ENCODE measurements at regions not wholly inside any gene's neighbourhood (a gene's known extent, or its start where the extent isn't known, plus 50 kb on each side); places are given as distances from the start of the nearest gene placed in this dataset.
"Not testable (repeated sequence)": the region's sequence is repeated elsewhere in the genome, so short reads cannot be mapped to it uniquely, and the experiment has no call there.

DNA sequence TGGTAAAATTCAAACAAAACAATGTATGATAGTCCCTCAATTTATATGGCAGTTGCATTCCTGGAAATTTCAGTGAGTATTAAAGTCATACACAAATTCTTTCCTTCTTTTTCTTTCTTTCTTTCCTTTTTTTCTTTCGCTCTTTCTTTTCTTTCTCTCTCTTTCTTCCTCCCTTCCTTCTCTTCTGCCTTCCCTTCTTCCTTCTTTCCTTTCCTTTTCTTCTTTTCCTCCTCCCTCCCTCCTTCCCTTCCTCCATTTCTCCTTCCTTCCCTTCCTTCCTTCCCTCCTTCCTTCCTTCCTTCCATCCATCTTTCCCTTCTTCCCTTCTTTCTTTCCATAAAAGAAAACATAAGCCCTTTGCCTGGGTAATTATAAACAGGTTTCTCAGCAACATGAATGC lies 58.1 kb upstream of the HSPB3 start:
- DNase-seq = no peak
- Histone ChIP-seq H3K9me3 (no peaks in the 10 kb centered on the region), H3K4me3 (no peak overlapping the region), H3K27me3 (no peaks in the 10 kb centered on the region), H3K4me1 (no peaks in the 10 kb centered on the region), H3K36me3 (no peaks in the 10 kb centered on the region), H3K27ac (no peak overlapping the region)
- TF ChIP-seq, protein P1, sequence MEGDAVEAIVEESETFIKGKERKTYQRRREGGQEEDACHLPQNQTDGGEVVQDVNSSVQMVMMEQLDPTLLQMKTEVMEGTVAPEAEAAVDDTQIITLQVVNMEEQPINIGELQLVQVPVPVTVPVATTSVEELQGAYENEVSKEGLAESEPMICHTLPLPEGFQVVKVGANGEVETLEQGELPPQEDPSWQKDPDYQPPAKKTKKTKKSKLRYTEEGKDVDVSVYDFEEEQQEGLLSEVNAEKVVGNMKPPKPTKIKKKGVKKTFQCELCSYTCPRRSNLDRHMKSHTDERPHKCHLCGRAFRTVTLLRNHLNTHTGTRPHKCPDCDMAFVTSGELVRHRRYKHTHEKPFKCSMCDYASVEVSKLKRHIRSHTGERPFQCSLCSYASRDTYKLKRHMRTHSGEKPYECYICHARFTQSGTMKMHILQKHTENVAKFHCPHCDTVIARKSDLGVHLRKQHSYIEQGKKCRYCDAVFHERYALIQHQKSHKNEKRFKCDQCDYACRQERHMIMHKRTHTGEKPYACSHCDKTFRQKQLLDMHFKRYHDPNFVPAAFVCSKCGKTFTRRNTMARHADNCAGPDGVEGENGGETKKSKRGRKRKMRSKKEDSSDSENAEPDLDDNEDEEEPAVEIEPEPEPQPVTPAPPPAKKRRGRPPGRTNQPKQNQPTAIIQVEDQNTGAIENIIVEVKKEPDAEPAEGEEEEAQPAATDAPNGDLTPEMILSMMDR (IDR thresholded peaks at IDR 0.05) = no peak
- intact Hi-C loops (cut with DNase I; ENCODE audit: low total_unique reads) = no loop called here

DNA sequence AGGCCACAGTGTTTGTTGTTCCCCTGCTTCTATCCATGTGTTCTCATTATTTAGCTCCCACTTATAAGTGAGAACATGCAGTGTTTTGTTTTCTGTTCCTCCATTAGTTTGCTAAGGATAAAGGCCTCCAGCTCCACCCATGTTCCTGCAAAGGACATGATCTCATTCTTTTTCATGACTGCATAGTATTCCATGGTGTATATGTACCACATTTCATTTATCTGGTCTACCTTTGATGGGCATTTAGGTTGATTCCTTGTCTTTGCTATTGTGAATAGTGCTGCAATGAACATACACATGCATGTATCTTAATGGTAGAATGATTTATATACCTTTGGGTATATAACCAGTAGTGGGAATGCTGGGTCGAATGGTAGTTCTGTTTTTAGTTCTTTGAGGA lies 62.5 kb upstream of the HSPB3 start:
- H3K9me3 ChIP-seq; H3K27ac ChIP-seq; H3K4me1 ChIP-seq; H3K36me3 ChIP-seq; intact Hi-C loops (cut with DNase I; ENCODE audit: low total_unique reads); DNase-seq; H3K4me3 ChIP-seq; H3K27me3 ChIP-seq: not testable (repeated sequence)

DNA sequence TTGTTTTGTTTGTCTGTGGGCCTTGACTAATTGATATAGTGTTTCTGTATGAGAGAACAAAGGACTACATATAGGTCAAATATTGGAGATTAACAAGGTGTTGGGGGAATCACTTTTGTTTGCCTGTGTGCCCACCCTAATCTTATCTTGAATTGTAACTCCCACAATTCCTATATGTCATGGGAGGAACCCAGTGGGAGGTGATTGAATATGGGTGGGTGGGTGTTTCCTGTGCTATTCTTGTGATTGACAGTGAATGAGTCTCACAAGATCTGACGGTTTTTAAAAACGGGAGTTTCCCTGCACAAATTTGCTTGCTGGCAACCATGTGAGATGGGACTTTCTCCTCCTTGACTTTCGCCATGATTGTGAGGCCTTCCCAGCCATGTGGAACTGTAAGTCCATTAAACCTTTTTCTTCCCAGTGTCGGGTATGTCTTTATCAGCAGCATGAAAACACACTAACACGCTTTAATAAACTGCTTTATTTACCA lies 64.9 kb upstream of the HSPB3 start:
- DNase-seq = no peak
- intact Hi-C loops (cut with DNase I; ENCODE audit: low total_unique reads) = no loop called here
- TF ChIP-seq, protein P1 (IDR thresholded peaks at IDR 0.05) = no peak
- no peaks in the 10 kb centered on the region for H3K36me3 ChIP-seq
- H3K27me3 ChIP-seq = no peaks in the 10 kb centered on the region
- H3K4me1 ChIP-seq = peaks cover 0 to 20% (median 0%) of the 10 kb centered on the region in 4 donors
- H3K4me3 ChIP-seq = no peak overlapping the region
- no peaks in the 10 kb centered on the region for H3K9me3 ChIP-seq
- H3K27ac ChIP-seq = no peak overlapping the region

DNA sequence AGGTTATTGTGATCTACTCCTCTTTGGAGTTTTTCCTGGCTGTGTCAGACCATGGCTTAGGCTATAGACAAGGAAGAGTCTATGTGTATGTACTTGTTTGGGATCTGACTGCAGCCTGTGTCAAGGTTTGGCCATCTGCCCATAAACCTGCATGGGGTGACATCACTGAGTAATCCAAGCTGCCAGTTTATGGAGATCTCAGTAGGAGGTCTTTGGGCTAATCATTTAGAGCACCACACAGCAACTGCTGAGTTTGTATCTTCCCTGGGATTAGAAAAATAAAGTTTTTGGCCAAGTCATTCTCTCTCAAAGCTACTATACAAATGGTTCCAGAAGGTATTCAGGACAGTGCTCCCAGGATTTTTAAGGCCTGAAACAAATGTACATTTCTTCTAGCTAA lies 65.5 kb upstream of the HSPB3 start:
- no peak for DNase-seq

DNA sequence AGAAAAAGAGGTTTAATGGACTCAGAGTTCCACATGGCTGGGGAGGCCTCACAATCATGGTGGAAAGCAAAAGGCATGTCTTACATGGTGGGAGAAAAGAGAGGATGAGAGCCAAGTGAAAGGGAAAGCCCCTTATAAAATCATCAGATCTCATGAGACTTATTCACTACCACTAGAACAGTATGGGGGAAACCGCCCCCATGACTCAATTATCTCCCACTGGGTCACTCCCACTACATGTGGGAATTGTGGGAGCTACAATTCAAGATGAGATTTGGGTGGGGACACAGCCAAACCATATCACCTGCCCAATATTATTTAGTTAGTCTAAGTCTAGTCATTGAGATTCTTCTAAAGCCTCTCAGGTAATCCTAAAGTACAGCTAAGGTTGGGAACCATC lies 66.1 kb upstream of the HSPB3 start:
- H3K27me3 ChIP-seq; intact Hi-C loops (cut with DNase I; ENCODE audit: low total_unique reads); H3K9me3 ChIP-seq; H3K36me3 ChIP-seq; DNase-seq; H3K4me3 ChIP-seq; H3K27ac ChIP-seq: not testable (repeated sequence)
- H3K4me1 ChIP-seq = peaks cover 0 to 20% (median 0%) of the 10 kb centered on the region in 4 donors

More for the DNA sequence above, 65.5 kb upstream of the HSPB3 start:
- TF ChIP-seq, protein P1 (IDR thresholded peaks at IDR 0.05) = no peak
- H3K36me3 ChIP-seq = no peaks in the 10 kb centered on the region
- no peak overlapping the region for H3K27ac ChIP-seq
- no peak overlapping the region for H3K4me3 ChIP-seq
- no peaks in the 10 kb centered on the region for H3K9me3 ChIP-seq
- intact Hi-C loops (cut with DNase I; ENCODE audit: low total_unique reads) = no loop called here
- H3K27me3 ChIP-seq = no peaks in the 10 kb centered on the region
- H3K4me1 ChIP-seq = peaks cover 0 to 20% (median 0%) of the 10 kb centered on the region in 4 donors

DNA sequence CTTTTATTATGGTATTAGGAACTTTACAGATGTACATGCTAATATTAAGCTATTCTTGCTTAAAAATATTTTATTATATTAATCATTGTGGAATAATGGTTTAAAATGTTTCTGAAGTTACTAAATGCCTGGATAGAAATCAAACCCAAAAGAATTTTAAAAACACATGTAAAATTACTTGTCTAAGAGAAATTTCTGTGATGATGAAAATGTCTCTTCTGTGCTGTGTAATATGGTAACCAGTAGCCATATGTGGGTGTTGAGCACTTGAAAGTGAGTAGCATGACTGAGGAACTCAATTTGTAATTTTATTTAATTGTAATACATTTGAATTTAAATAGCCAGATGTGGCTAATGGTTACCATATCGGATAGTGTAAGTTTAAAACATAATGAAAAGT lies 66.7 kb upstream of the HSPB3 start:
- intact Hi-C loops (cut with DNase I; ENCODE audit: low total_unique reads) = no loop called here
- Histone ChIP-seq H3K27me3 (no peaks in the 10 kb centered on the region), H3K27ac (peak overlapping the region; percentile 7 to 39), H3K4me1 (peaks cover 0 to 20% (median 0%) of the 10 kb centered on the region in 4 donors), H3K9me3 (no peaks in the 10 kb centered on the region), H3K4me3 (no peak overlapping the region), H3K36me3 (no peaks in the 10 kb centered on the region)
- TF ChIP-seq, protein P1 (IDR thresholded peaks at IDR 0.05) = no peak
- DNase-seq = no peak

DNA sequence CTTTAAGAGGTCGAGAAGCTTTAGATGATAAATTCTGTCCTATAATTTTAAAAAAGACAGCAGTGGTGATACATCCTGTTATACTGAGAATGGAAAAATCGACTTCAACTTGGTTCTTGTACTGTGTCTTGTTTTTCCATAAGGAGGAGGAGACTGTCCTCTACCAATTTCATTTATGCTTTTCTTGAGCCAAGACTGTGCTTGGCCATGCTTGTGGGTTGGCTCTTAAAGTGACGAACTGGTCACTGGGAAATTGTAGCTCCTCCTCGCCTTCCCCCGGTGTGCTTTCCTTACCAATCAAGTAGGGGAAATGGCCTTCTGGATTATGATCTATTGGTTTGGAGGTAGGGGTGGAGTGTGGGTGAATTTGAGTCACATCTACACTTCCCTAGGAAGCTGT lies 67.1 kb upstream of the HSPB3 start:
- Histone ChIP-seq H3K4me3 (no peak overlapping the region), H3K27ac (peak overlapping the region; percentile 7 to 39), H3K27me3 (no peaks in the 10 kb centered on the region), H3K36me3 (no peaks in the 10 kb centered on the region), H3K4me1 (peaks cover 0 to 20% (median 0%) of the 10 kb centered on the region in 4 donors), H3K9me3 (no peaks in the 10 kb centered on the region)
- DNase-seq = no peak
- intact Hi-C loops (cut with DNase I; ENCODE audit: low total_unique reads) = no loop called here
- TF ChIP-seq, protein P1 (IDR thresholded peaks at IDR 0.05) = no peak

Data from tibial artery (tissue), 4 donors.